Gastrocnemius medialis (tissue), 4 donors: ENCODE measurements at regions not wholly inside any gene's neighbourhood (a gene's known extent, or its start where the extent isn't known, plus 50 kb on each side); places are given as distances from the start of the nearest gene placed in this dataset.

Experiments
- POLR2A ChIP-seq, 2 donors: fragments of 450-650 bp; IDR thresholded peaks; one replicate each; pipeline ENCODE4 v1.6.1; 2017; ENCODE audit warnings: antibody characterized with exemption in 2 of 2, mild to moderate bottlenecking in 2 of 2, moderate library complexity in 2 of 2
- TF ChIP-seq, protein P1 (sequence below), 5 experiments: fragments of 450-650 bp in 3 of 5; fragments of 200-600 bp in 2 of 5; sonication (generic) in 2 of 5; IDR thresholded peaks in 4 of 5; conservative IDR thresholded peaks in 1 of 5; 1 replicate in 4 of 5; 2 replicates in 1 of 5; pipeline ENCODE4 v1.5.1; 2016 to 2019; ENCODE audit warnings: antibody characterized with exemption in 5 of 5, mild to moderate bottlenecking in 3 of 5, moderate library complexity in 3 of 5

- TF ChIP-seq, protein P1, sequence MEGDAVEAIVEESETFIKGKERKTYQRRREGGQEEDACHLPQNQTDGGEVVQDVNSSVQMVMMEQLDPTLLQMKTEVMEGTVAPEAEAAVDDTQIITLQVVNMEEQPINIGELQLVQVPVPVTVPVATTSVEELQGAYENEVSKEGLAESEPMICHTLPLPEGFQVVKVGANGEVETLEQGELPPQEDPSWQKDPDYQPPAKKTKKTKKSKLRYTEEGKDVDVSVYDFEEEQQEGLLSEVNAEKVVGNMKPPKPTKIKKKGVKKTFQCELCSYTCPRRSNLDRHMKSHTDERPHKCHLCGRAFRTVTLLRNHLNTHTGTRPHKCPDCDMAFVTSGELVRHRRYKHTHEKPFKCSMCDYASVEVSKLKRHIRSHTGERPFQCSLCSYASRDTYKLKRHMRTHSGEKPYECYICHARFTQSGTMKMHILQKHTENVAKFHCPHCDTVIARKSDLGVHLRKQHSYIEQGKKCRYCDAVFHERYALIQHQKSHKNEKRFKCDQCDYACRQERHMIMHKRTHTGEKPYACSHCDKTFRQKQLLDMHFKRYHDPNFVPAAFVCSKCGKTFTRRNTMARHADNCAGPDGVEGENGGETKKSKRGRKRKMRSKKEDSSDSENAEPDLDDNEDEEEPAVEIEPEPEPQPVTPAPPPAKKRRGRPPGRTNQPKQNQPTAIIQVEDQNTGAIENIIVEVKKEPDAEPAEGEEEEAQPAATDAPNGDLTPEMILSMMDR (IDR thresholded peaks at IDR 0.05 in 4 of 5, conservative IDR thresholded peaks at IDR 0.05 in 1 of 5) = no peak
- TF ChIP-seq POLR2A (IDR thresholded peaks at IDR 0.05) = no peak
Measured at GRCh38 chr6:153594871-153595270, 444.2 kb upstream of the OPRM1 start.
